ENCODE measurements at regions not wholly inside any gene's neighbourhood (a gene's known extent, or its start where the extent isn't known, plus 50 kb on each side); places are given as distances from the start of the nearest gene placed in this dataset.

DNA sequence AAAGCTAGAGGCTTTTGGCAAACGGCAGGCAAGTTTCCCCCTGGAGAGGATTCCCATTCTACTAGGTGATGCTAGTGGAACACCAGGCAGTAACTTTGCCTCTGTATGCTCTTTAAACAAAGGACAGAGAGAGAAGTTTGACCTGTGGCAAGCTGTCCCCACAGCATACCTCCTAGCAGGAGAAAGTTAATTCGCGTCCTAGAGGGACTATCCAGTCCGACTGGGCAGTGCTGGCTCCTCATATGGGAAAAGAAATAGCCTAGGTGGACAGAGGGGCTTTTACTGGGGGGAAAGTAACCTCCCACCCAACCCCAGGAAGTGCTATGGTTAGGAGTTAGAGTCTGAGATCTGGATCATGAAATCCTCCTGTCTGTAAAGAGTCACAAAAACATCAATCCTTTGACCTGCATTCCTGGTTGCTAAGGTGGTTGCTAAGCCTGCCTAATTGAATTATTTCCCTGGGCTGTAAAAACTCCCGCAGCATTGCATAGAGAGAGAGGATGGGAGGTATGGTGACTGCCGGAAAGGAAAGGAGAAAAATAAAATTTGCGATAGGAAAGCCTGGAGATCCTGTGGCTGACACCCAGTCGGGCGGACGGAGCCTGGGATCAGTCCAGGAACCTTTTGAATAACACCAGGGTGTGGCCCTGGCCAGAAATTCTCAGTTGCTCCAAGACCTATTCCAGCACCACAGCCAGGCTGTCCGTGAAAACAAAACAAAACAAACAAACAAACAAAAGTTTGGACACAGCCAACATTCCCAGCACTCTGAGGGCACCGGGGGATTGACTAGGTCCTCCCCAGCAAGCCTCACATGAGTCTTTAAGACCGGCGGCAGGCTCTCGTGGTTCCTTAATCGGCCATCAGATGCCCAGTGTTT, 67.7 kb upstream of the ATP11B start:
- DNase-seq (ENCODE audit: low read depth): no peak

DNA sequence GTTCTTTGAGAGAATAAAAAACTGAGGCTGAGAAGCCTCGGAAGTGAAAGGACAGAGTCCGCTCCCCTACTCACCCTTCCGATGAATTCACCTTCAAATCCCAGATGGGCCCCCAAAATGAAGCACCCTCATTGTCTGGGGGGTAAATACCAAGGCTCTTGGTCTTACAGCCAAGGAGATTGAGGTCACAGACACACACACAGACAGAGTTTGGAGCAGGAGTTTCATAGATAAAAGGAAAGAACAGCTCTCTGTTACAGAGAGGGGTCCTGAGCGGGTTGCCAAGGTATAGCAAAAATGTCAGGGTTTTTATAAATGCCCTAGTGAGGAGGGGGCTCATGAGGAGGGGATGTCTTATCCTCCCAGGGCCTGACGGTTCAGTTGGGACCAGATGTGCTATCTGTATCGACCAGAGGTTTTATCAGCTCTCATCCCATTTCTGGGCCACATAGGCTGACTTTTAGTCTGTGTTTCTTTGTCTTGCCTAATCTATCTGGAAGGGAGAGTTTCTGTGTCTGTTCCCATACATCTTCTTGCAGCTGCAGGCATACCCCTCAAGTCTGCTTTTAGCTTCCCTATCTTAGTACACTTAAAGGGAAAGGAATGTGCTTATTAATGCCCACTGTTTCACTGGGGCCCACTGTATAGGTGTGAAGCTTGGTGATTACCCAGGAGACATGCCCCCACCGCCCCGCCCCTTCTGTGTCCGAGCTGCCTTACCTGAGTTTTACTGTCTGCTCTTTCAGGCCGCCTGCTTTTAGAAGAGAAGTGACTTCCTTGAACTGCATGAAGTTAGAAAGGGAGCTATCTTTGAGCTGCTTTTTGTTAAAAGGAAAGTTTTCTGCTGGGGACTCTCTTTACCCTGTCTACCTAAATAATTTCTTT, 66.8 kb upstream of the ATP11B start:
- no peak for DNase-seq (ENCODE audit: low read depth)

DNA sequence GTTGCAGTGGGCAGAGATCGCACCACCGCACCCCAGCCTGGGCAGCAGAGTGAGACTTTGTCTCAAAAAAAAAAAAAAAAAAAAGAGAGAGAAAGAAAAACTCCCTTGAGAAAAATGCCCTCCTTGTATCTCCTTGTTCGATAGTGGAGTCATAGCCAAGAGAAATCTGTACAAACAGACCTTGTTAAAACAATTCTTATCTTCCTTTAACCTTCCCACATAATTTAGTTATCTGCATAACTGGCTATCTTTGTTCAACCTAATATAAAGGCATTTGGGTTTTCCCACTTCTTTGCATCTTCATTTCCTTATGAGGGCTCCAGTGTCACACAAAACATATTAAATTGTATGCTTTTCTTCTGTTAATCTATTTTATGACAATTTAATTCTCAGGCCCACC, 65.1 kb upstream of the ATP11B start:
- DNase-seq (ENCODE audit: low read depth): no peak

DNA sequence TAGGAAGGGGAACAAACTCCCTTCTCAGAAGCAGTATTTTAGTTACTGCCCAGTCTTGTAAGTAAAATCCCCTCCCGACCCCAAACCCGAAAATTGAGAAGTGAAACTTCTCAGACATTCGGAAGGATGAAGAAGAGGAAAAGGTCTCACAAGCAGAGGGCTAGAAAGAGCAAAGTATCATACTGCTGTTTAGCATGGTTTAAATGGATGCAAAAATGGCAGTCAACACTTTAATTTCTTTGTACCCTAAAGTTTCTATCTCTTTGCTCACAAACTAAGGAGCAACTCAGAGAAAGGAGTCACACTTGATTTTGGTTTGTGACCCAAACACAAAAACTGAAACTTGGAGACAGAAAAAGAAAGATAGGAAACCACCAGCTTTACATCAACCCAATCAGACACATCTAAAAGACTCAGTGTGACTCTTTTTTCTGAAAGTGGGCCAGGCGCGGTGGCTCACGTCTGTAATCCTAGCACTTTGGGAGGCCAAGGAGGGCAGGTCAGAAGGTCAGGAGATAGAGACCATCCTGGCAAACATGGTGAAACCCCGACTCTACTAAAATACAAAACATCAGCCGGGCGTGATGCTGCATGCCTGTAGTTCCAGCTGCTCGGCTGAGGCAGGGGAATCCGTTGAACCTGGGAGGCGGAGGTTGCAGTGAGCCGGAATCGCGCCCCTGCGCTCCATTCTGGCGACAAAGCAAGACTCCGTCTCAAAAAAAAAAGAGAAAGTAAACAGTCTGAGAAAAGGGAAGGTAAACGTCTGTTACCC, 63.2 kb upstream of the ATP11B start:
- DNase-seq (ENCODE audit: low read depth): no peak

DNA sequence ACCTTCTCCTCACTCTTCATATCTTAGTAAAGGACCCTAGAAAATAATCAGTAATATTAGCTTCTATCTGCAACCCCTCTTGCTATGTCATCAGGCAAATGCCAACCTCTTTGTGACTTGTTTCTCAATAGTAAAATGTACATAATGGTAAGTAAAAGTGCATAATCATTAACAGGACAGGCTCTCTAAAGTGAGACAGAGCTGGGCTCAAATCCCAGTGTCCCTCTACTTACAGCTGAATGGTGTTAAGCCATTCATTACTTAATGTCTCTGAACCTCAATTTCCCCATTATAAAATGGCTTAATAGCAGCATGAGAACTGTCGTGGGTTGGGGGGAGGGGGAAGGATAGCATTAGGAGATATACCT, 62.6 kb upstream of the ATP11B start:
- DNase-seq (ENCODE audit: low read depth): no peak

DNA sequence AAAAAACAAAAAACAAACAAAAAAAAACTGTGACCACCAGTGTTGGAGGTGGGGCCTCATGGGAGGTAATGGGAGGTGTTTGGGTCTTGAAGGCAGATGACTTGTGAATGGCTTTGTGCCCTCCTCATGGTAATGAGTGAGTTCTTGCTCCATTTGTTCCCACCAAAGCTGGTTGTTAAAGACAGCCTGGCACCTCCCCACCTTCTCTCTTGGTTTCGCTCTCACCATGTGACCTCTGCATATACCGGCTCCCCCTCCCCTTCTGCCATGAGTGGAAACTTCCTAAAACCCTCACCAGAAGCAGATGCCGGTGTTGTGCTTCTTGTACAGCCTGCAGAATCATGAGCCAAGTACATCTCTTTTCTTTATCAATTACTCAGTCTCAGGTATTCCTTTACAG, 61.5 kb upstream of the ATP11B start:
- no peak for DNase-seq (ENCODE audit: low read depth)

DNA sequence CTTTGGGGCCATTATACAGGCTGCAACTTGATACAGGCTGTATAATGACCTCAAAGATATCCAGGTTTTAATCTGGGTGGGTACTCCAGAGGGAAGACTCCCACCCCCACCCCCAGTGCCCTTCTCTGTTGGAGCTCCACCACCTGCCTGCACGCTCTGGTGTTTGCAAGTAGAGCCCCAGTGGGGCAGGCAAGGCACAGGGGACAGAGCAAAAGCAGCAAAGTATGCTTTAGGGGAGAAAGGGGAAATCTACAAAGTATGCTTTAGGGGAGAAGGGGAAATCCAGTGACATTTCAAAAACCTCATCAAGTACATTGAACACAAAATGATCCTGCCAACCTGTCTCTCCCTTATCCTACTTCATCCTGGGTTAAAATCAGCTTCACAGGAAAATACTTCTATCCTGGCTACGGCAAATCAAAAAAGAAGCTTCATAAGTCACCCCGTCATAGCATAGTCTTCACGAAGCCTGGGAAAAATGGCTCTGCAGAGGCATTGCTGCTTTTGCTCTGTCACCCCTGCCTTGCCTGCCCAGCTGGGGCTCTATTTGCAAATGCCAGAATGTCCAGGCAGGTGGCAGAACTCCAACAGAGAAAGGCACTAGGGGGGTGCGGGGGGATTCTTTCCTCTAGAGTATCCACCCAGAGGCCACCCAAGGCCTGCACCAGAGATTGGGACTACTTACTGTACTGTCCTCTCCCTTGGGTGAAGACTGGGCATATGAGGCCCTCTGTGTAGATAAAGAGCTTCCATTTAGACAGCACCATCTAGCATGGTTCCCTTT, 60.9 kb upstream of the ATP11B start:
- DNase-seq (ENCODE audit: low read depth): no peak

DNA sequence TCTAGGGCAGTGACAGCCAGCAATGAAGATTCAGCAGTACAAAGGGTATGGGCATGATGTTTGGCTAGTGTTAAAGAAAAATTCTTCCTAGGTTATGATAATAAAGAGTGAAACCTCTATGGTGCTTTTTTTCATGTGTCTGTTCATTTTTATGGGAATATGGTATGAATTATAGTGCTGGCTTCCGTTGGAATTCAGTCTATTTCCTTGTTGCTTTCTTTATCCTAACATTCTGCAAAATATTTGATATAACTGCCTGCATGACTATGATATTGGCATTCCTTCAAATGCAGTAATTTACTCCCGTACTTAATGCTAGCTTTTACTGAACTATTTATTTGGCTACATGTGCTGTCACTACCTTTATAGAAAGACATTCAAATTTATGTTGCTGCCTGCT, 57.6 kb upstream of the ATP11B start:
- DNase-seq (ENCODE audit: low read depth): no peak

DNA sequence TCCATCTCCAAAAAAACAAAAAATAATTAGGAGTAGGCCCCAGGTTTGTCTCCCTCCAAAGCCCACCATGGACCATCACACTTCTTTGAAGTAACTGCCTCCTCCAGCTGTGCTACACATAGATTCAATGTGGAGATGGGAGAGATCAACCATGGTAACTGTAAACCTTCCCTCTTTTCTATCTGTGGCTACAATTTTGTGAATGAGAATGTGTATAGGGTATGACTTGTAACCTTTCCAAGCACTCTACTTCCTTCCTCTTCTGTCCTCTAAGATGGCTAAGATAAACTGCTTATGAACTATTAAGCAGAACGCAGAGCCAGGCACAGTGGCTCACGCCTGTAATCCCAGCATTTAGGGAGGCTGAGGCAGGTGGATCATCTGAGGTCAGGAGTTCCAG, 55.5 kb upstream of the ATP11B start:
- no peak for DNase-seq (ENCODE audit: low read depth)

DNA sequence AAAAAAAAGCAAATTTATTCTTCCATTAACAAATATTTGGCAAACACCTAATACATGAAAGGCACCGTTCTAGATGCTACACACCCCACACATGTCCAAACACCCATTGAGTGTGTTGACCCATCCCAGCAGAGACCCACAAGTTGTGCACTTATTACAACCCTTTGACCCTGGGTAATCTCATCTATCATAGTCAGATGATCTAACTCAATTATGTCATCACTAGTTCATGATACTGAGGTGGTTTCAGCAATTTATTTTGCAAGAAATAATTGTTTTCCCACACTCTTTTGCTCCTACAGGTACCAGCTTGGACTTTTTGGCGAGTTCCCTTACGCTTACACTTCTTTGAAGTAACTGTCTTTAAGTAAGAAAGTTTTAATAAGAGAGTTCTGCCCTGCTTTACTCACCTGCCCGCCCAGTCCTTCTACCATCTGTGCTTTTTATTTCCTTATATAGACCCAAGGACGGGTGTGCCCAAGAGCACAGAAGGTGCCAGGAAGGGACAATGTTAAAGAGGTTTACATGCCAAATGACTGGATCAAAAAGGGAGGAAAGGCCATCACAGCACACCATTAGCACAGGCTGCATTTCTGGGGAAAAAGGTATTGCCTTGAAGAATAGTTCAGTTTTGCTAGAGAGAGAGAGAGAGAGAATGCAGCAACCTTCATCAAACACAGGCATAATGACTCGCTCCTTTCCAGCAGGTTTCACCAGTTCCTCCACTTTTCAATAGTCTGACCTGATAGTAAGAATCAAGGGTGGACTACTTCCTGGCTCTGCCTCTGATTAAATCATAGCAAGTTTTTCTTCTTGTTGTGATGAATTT, 54.5 kb upstream of the ATP11B start:
- DNase-seq (ENCODE audit: low read depth): no peak

DNA sequence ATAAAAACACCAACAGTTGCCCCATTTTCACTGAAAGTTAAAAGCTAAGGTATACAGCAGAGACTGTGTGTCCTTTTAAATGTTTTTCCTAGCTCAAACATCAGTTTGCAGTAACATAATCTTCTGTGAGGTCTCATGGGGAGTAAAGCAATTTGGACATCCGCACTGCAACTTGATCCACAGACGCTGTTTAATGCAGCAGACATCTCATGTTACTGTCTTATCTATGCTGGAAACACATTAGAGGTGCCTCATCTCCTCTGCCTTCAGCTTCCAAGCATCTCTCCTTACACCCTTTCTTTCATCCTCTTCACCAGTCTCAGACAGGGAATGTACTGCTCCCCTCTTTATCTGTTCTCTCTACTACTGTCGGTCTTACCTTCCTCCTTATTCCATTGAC, 53.7 kb upstream of the ATP11B start:
- no peak for DNase-seq (ENCODE audit: low read depth)

DNA sequence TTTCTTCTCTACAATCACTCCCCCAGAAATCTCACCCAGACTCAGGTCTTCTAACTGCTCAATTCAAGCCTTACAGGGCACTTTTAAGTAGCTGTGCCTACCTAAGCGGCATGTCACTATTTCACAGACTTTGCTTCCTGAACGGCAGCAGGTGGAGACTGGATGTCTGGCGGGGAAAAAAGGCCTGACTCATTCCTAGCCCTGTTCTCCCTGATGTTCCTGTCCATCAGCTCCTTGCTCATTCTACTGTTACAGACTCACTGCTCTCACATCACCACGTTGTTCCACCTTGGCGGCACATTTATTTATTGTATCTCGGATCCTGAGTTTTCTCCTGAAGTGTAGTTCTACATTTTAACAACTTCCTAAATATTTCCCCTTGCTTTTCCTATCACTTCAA, 52.6 kb upstream of the ATP11B start:
- DNase-seq (ENCODE audit: low read depth): no peak

DNA sequence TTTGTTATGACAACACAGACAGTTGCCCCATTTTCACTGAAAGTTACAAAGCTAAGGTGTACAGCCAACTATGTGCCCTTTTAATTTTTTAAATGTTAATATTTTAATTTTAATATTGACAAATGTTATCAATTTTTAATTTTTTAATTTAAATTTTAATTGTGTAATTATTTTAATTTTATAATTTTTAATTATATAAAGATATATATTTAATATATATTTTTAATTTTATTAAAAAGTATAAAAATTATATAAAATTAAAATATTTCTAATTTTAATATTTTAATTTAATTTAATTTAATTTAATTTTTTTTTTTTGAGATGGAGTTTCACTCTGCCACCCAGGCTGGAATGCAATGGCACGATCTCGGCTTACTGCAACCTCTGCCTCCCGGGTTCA, 52.1 kb upstream of the ATP11B start:
- no peak for DNase-seq (ENCODE audit: low read depth)
